GM18499 (cell line): ENCODE measurements at regions not wholly inside any gene's neighbourhood (a gene's known extent, or its start where the extent isn't known, plus 50 kb on each side); places are given as distances from the start of the nearest gene placed in this dataset.
A peak's percentile ranks its signal among the peaks of the same experiment; 100 is the strongest.
"Not testable (repeated sequence)": the region's sequence is repeated elsewhere in the genome, so short reads cannot be mapped to it uniquely, and the experiment has no call there.

ENCODE experiments used
- ATAC-seq: cut with Tn5 transposase; IDR thresholded peaks from one replicate; pipeline ENCODE4 v1.9.1; 2021; ENCODE audit warnings: moderate number of reproducible peaks; ENCODE audit not compliant: insufficient read depth, unreplicated experiment

DNA sequence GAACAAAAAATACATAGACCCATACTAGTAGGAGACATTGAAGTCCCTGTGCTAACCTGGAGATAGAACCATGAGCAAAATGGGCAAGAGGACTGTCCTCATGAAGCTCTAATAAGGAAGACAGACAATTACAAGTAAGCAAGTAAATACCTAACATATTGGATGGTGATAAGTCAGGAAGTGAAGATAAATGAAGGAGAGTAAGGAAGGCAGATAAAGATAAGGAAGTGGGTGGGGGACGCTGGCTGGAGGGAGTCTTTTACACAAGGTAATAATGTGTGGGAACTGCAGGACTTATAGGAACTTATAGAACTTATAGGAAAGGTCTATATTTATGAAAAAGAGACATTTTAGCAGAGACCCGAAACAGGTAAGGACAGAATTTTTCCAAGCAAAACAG lies 148.9 kb upstream of the ABI3BP start:
- ATAC-seq = no peak

DNA sequence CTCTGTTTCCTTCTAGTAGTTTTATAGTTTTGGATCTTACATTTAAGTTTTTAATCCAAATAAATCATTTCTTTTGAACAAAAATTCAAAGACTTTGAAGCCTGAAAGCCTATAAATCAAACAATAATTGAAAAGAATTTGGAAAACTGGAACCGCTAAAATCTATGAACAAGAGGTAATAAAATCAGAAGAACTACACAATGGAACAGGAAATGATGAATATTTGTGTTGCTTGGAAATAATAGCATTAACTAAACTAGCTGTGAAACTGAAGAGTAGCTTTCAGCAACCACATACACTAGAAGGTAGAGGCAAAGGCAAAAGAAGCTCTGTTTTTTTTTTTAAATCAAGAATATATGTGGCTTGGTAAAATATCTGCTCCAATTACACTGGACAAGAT lies 147.9 kb upstream of the ABI3BP start:
- ATAC-seq = no peak

DNA sequence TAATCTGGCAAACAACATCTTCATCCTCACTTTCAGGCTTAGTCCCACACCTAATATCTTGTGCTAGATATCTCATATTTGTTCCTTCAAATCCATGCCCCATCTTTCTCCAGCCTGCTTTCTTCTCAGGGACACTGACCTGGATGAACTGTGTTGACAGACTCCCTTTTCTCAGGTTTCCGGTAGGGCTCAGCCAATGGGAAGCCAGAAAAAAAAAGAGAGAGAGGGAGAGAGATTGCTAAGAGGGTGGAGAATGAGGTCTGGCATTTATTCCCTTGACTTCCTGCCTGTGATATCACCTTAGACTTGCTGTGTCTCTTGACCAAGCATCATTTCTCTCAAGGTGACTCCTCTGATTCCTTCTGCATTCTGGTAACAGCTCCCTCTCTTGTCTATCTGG lies 145.6 kb upstream of the ABI3BP start:
- no peak for ATAC-seq

DNA sequence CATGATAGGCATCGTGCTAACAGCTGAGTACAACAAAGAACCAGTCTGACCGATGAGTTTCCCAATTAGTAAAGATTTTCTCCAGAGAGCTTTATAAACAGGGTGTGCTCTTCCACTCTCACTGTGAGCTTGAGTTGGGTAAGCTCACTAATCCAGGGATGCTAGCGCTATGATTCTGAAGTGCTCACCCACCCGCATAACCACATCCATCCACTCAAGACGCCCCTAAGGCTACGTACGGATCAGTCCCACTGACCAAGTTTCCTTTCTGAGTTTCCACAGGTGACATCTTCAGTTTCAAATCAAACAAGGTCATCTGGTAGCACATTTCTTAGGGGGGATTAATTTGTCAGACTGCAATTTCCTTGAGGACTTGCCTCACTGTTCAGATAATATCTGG lies 141.1 kb upstream of the ABI3BP start:
- ATAC-seq = no peak

DNA sequence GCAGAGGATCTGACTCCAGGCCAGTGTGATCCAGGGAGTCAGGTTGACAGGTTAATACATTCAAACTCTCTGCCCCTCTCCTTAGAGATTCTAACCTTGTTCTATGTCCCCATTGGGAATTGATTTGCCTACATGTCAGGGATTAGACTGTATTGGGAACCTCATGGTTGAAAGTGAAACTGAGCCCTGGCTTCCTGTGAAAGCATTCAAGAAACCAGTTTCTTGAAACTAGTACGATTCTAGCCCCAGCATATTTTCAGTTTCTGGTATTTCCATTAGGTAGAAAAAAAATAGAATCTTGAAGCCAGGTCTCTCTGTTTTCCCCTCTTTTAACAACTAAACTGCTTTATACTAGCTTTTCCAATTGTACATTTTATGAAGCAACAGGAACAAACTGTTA lies 140.4 kb upstream of the ABI3BP start:
- peak; percentile 65 for ATAC-seq

DNA sequence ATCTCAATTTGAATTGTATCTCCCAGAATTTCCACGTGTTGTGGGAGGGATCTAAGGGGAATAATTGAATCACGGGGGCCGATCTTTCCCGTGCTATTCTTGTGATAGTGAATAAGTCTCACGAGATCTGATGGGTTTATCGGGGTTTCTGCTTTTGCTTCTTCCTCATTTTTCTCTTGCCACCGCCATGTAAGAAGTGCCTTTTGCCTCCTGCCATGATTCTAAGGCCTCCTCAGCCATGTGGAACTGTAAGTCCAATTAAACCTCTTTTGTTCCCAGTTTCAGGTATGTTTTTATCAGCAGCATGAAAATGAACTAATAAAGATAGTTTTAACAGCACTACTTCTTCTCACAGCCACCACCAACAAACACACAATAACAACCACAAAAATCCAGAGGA lies 140.0 kb upstream of the ABI3BP start:
- ATAC-seq = not testable (repeated sequence)

DNA sequence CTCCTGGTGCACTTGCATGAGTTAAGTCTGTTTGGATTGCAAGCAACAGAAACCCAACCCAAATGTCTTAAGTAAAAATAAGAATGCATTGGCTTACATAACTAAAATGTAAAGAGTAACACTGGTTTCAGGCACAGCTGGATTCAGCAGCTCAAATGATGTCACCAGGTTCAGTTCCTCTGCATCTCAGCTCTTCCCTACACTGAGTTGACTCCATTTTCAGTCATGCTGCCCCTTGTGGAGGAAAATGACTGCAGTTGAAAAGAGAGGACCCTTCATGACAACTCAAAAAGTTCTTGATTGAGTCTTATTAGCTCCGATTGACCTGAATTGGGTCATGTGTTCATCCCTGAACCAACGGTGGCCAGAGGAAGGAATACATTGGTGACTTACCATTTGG lies 138.5 kb upstream of the ABI3BP start:
- no peak for ATAC-seq

DNA sequence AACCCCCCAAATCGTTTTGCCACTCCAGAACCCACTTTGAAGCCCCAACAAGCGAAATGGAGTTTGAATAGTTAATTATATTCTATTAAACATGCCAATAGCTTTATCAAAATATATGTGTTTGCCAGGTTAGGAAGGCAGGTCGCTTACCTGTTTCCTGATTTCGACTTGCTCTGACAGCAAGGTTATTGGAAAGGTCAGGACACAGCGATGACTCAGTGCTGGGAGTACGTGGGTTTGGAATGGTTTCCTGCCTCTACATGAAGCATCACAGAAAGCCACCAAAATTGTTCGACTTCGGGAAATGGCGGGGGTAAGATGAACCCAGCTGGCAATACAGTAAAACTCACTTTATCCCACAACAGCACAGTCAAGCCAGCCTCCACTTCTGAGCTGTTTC lies 135.6 kb upstream of the ABI3BP start:
- no peak for ATAC-seq

DNA sequence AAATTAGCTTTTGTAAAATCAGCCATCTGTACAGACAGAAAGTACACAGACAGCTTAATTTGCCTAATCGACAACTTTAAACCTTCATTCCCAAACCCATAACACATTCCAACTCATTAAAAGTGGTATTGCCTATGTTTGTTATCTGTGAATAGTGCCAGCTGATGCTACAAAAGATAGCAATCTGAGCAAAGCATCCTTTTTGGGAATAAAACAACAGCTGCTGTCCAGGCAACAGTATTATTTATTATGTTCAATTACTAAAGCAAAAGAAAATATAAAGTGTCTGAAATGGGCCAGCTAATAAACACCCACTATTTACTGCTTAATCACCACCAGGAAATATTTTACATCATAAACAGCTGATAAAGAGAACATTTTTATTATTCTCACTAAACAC lies 134.8 kb upstream of the ABI3BP start:
- no peak for ATAC-seq

DNA sequence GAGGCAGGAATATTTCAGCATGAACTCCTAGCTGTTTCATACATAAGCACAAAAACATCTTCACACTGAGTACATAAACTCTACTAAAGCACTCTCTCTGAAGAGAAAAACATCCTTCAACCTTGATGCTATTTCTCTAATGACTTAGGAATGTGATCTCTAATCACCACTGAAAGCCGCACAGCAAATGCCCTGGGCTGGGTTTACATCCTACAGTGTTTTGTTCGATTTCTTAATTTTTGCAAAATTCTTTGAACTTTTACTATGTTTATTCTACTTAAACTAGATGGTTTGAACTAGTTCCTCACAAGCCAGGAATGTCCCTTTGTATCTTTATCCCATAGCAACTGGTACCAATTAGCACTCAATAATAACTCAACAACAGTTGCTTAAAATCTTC lies 130.9 kb upstream of the ABI3BP start:
- no peak for ATAC-seq

DNA sequence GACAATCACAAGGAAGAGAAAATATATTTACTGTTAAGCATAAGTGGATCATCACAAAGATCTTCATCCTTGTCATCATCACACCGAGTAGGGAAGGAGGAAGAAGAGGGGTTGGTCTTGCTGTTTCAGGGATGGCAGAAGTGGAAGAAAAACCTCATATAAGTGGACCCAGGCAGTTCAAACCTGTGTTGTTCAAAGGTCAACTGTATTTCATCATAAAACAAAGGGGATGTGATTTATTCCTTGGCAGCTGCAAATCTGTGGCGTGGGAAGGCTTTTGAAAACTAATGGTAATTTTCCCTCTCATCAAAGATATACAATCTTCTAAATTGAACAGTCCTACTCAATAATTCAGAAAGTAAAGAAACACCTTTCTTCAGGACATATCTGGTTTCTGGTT lies 129.9 kb upstream of the ABI3BP start:
- ATAC-seq = no peak

DNA sequence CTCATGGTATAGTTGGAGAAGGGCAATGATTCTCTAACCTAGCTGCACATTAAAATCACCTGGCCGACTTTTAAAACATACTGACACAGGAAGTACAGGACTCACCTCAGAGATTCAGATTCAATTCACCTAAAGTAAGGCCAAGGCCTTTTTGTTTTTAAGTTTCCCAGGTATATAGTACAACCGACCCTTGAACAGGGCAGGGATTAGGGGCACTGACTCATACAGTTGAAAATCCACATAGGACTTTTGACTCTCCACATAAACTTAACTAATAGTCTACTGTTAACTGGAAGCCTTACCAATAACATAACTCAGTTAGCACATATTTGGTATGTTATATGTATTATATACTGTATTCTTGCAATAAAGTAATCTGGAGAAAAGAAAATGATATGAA lies 129.5 kb upstream of the ABI3BP start:
- ATAC-seq = no peak

DNA sequence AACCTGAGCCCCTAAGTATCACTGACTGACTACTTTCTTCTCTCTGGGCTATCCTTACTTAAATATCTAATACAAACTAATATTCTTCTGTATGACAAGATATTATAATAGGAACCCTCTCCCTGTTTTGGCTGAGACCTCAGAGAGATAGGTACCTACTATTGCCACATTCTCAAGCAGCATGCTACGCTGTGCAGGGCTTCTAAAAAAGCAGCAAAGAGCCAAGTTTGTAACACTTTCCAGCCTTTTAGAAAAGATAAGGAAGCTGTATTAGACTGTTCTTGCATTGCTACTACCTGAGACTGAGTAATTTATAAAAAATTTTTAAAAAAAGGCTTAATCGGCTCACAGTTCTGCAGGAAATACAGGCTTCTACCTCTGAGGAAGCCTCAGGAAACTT lies 126.8 kb upstream of the ABI3BP start:
- no peak for ATAC-seq

DNA sequence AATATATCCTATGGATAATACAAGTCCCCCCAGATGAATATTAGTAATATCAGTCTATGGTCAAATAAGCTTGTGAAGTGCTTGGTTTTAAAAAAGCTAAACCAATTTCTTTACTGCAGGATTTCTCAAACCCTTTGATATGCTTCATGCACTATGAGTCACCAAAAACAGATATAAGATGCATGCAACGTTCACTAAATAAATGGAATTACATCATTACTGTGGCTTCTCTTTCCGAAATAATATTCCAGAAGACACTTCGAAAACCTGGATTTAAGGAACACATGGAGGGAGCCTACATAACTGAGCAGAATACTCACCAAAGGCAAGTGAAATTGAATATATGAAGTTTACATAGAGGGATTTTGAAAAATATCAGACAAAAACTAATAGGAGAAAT lies 126.3 kb upstream of the ABI3BP start:
- ATAC-seq = no peak

DNA sequence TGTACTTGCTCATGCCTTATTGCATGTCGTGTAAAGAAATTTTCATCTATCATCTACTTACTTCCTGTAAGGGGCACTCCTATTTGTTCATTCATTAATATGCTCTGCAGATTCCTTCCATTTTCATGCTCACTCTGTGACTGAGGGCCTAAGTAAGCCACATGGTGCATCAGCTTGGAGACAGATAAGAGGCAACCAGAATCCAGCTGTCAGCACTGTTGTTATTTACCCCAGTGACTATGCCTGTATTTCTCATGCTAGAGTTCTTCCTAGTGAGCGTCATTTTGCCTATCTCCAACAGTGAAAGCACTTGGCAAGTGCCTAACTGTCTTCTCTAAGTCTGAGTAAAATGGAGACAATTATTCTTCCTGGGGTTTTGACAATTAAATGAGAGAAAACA lies 124.8 kb upstream of the ABI3BP start:
- no peak for ATAC-seq

DNA sequence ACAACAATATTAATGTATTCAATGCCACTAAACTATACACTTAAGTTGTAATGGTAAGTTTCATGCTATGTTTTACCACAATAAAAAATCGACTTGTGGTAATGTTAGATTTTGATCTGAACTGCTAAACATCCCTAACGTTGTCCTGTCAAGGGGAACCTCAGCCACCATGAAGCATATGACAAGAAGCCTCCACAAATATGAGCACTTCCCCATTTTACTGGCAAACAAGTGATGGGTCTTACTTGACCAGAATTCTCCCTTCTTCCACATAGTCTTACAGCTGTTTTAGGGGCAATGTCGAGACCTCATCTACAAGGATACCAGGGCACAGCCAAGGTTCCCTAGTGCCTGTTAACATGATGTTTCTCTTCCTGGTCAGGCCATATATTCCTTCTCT lies 124.2 kb upstream of the ABI3BP start:
- no peak for ATAC-seq

DNA sequence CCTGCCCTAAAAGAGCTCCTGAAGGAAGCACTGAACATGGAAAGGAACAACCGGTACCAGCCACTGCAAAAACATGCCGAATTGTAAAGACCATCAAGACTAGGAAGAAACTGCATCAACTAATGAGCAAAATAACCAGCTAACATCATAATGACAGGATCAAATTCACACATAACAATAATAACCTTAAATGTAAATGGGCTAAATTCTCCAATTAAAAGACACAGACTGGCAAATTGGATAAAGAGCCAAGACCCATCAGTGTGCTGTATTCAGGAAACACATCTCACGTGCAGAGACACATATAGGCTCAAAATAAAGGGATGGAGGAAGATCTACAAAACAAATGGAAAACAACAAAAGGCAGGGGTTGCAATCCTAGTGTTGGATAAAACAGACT lies 117.1 kb upstream of the ABI3BP start:
- not testable (repeated sequence) for ATAC-seq

DNA sequence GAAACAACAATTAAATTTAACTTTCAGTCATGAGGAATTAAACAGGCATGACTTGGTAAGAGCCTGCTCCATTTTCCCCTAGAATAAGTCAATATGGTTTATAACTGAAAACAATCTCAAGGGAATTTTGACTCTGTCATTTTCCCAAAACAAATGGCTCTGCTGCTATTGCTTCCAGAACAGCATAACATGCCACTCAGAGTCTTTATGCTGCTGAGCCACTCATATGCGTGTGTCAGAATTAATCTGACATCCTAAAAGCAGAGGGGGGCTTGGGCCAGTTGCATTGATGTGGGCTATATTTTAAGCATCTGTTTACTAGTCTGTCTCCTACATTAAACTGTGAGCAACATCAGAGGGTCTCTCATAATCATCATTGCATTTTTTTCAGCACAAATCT lies 111.1 kb upstream of the ABI3BP start:
- ATAC-seq = no peak

DNA sequence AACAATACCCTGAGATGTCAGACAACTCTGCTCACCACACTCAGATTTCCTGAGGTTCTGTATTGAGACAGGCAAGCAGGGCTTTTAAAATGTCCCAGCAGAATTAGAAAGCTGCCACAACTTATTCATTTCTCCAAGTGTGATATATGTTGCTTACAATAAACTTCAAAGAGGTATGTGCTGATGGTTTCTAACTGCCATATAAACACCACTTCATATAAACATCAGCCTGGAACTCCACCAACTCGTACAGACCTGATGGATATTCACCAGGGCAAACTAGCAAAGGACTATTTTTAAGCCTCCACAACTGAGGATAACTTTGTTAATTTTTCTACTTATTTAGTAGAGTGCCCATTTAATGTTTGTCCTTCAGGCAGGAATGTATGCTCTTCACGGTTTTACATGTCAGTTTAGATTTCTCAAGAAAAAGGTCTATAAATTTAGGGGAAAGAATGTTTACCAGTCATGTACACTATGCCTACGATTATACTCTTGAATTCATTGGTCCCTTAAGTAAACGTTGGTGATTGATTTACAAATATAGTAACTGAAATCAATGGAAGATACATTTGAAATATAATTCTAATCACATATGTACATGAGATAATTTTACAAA lies 109.6 kb upstream of the ABI3BP start:
- no peak for ATAC-seq

DNA sequence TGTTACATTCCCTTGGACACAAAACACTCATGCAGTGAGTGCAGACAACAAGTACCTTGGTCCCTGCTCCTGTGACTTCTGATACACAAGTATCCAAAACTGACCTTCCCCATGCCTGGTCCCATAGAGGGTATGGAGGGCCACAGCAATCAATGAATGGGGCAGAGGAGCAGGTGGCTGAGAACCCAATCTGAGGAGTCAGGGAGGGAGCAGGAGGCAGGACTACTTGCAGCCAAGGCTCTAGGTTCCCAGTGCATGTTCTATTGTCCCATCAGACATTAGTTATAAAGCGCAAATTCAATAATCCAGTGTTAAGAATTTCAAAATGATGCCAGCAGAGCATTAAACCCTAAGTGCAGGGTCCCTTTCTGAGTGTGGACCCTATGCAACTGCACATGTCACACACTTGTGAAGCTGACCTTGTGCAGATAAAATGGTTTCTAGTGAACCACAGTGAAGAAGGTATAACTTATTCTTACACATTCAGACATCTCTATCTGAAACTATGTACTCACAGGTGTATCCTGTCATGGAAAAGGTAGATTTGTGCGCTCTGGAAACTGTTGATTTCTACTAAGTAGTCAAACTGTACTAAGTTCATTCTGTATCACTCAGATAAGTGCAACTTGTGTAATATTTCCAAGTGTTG lies 107.3 kb upstream of the ABI3BP start:
- no peak for ATAC-seq

DNA sequence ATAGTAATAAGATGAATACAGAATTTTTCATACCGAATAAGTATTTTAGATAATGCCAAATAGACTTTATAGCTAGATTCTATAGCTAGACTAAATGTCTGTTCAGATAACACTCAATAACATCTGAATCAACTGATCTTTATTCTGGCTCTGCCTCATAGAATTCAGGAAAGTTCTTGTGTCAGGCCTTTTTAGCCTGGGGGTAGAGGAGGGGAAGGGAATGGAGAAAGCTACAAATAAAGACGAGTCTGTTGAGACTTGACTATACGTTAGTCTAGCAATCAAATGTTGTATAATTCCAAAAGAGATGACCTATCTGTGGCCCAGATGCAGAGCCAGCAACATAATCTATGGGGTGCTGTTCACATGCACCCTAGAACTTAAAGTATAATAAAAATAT lies 106.6 kb upstream of the ABI3BP start:
- ATAC-seq = no peak

DNA sequence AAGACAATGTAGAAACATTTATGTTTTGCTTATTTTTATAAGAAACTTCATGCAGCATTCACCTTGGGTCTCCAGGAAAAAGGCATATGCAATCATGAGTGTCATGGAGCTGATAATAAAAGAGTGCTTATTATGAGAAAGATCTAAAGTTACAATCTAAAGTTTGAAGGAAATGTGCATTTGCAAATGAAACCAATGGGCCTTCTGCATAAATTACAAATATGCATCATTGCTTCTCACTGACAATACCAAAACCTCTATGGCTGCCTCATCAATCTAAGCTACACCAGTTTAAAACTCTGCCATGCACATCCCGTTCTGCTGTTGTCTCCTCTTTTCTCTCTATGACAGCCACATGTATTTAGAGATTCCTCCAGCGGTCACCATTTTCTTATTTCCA lies 103.2 kb upstream of the ABI3BP start:
- ATAC-seq = no peak
